ENCODE measurements at regions not wholly inside any gene's neighbourhood (a gene's known extent, or its start where the extent isn't known, plus 50 kb on each side); places are given as distances from the start of the nearest gene placed in this dataset.

DNA sequence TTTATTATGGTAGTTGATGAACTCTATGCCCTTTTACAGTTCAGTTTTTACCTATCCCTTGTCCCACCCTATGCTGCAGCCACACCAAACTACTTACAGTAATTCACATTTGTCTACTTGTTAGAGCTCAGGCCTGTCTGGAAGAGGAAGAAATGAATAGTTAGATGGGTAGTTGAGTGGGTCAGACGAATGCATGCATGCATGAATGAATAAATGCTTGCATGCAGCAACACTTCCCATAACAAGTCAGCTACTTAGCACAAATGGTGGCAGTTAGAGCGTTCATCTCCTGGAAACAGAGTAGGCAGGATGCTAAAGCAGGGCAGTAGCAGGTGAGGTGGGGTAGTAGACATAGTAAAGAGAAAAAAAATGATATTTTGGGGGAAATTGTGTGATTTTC is 322.3 kb downstream of the NDFIP2 start:
- no peak for DNase-seq

DNA sequence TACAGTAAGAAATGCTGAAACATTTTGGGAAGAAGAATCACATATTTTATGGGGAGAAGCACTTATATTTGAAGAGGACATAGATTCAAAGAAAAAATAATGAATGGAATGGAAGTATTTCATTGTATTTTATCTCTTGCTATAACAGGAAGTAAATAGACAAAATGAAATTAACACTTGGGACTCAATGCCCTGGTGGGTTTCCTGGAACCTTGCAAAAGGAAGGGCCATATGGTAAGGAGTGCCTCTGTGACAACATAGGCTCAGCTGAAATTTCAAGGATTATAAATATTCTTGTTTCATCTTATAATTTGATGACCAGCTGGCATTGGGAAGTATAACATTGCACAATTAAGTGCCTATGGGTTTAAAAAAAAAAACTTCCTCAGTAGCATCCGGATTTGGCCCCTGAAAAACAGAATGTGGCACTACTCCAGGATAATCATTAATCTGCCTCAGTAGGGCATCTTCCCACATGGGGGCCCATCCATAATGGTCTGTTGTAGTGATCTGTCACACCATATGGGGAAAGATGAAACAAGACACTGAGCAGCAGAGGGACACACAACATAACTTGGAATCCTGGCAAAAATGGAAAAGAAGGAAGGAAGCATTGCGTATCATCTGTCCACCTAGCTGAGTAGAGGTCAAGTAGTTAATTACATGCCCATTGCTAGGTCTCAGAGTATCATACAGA is 321.6 kb downstream of the NDFIP2 start:
- no peak for DNase-seq

DNA sequence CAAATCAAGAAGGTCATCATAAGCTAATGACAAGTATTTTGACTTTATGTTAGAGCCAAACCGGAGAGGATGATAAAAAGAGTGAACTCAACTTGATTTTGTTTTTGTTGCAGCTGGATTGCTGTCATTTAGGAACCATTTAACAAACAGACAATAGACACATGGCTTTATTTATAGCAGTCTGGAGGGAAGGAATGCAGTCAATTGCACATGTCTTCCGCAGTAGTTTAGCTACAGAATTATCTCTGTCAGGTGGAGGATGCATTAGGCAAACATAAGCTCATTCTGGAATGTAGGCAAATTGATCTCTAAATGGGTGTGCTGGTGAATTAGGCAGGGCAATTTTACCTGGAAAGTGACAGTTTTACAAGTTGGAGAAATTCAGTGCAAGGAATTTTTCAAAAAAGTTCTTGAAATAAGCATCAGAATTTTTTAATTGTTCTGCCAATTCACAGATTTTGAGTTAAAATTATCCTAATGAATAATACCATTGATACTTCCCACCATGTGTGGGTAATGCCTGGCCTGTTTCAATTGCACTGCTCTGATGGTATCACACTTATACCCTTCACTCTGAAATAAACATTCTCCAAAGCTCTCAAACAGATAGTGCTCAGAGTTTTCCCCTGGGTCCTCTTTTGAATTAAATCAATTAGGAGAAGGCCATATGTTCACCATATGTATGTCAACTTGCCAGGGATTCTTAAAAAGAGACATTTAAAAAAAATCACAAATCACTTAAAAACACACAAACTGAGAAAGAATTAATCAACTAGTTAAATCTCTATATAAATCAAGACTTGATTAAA is 318.3 kb downstream of the NDFIP2 start:
- no peak for DNase-seq

DNA sequence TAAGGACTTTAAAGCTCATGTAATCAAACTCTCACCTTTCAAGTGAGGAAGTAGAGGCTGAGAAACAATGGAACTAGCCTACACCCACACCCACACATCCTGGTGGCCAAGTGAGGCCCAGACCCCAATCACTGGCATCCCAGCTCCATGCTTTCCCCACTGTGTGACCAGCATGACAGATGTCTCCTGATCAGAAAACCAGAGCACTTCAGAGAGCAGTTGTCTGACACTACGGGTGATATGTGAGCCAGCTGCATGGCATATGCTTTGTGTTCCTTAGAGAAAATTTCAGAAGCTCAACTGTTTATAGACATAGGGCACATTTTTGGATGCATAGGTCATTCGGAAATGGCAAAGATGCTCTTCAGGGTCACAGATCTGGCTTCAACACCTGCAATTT is 315.2 kb downstream of the NDFIP2 start:
- no peak for DNase-seq

DNA sequence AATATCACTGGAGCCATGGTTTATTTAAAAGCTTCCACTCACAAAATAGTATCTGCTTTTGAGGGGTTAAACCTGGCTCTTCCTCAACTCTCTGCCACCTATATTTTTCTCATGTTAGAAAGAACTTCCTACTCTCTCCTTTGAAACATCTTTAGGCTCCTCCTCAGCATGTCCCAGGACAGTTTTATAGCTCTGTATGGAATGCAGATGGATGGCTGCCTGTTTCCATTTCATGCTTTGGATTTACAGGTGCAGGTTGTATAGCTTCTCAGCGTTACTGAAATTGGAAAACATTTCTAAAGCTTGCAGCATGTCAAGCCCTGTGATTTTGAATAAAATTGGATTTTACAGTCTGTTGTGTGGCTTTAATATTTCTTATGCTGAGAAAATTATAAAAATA is 314.0 kb downstream of the NDFIP2 start:
- no peak for DNase-seq

DNA sequence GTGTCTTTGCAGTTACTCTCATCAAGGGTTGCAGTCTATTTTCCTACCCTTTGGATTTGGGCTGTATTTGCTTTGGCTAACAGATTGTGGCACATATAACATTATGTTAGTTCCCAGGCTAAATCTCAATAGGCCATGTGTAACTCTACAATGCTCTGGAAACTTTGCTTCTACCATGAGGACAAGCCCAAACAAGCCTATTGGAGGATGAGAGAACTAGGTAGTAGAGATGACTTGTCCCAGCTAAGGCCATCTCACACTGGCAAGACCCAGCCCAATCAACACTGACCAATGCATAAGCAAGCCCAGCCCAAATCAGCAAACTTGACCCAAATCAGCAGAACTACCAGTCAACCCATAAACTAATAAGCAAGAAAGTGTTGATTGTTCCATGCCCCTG is 311.8 kb downstream of the NDFIP2 start:
- no peak for DNase-seq

DNA sequence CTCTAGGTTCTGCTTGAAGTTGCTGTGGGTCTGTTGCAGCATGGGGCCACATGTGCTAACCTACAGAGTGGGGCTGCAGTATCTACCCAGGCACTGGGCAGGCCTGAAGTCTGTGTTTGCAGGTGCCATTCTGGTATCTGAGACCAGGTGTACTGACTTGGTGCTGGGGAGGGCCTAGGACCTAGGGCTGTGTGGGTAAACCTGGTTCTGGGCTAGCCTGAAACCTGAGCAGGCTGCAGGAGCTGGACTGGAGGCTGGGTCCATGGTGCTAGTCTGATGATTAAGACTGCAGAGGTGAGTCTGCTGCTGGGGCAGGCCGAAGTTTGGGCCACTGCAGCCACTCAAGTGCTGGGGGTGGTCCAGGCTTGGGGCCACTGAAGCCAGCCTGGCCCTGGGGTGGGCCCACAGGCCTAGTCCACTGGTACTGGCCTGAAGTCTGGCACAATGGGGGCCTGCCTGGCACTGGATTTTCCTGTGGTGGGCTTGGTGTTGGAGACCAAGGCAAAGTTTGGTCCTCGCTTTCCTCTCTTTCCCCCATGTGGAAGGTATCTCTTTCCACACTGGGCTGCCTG is 310.6 kb downstream of the NDFIP2 start:
- DNase-seq = no peak

DNA sequence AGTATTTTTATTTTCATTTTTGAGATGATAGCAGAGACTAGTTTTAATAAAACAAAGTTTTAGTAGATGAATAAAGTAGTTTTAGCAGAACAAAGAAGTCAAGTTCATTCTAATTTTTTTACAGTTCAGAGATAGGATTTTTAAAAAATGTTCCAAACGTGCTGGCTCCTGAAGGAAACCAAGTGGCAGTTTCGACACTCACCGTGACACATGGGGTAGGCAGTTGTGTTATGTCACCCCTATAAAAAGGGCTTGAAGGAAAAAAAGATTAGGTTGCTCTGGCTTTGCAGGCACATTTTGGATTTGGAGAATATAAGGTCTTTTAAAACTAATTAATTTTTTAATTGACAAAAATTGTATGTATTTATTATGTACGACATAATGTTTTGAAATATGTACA is 305.2 kb downstream of the NDFIP2 start:
- no peak for DNase-seq

DNA sequence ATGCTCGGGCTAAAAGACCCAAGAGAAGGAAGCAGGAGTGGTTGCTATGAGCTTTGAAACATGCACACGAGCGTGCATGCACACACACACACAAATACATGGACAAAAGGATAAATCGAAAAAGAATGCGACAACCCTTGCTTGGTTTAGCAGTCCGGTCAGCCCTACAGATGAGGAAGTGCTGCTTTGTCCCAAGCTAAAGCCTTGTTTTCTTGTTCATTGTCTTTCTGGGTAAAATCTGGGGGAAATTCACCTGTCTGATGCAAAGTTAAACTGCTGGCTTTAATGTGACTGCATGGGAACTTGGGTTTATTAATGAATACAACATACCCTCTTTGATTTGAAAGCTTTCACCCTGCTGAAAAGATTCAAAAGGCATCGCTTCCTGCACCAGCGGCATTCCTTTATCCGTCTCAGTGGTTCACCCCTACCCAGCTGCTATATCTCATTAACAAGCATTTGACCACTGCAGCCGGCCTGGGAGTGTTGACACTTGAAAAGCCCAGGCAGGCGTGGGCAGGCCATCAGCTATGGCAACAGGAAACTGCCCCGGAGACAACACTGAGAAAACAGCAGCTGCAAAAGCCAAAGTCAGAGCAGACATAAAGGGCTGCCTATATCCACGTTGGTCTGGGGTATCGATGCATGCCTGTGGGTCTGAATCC is 301.7 kb downstream of the NDFIP2 start:
- DNase-seq = no peak

DNA sequence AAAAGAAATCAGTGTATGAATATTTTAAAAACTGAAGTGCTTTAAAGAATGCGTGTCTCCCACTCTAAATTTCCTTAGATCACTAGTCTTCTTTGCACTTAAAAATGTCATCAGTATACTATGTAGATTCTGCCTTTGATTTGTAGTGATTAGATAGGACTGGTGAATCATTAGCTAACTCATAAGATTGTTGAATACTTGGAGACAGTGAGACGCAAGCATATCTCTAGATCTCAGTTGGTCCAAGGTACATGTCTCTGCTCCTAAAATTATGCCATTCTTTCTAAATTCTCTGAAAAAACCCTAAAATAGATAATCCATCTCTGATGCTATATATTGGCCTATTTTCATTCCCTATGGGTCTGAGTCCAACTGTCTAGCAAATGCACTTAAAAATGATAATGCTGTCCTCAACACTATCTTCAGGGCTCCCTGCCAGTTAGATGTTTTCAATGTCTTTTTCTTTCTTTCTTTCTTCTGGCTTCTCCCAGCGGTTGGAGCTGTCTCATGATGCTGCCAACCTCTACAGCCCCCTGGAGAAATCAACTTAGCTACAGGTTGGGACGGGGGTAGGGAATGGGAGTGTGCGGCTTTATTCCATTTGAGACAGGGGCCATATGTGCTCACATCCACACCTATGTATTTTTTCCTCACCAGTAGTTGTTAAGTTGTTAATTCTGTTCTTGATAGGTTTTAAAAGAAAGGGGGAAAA is 301.0 kb downstream of the NDFIP2 start:
- no peak for DNase-seq

DNA sequence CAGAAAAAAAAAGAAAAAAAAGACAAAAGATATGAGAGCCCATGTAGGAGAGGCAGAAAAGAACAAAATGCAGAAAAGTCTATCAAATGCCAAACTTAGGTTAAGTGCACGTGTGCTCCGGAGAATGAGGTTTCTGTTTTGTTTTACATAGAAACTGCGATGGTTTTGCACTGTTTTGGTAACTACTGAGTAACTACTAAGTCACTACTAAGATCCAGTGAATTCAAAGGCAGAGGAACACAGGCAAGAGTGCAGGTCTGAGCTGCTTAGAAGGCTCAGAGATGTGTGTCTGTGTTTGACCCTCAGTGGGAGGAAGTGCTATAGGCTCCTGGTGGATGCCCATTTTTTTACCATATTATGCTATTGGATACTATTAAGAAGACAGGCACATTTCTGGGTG is 299.3 kb downstream of the NDFIP2 start:
- DNase-seq = no peak

DNA sequence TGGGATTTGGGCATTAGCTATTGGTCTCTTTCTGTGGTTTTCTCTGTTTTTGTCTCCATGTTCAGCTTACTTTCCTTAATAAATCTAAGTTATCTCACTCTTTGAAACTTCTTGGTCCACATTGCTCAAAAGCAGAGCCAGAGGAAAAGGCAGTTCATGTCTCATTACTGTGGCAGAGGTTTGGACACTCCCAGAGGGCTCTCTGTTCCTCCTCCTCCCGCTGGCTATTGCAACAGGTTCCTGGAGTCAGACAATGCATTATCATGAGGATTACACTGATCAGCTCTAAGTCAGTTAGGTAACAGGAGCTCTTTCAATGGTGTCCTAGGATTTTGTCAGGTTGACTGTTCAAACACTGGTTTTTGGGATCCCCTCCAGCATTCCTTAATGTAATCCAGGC is 298.8 kb downstream of the NDFIP2 start:
- DNase-seq = no peak

DNA sequence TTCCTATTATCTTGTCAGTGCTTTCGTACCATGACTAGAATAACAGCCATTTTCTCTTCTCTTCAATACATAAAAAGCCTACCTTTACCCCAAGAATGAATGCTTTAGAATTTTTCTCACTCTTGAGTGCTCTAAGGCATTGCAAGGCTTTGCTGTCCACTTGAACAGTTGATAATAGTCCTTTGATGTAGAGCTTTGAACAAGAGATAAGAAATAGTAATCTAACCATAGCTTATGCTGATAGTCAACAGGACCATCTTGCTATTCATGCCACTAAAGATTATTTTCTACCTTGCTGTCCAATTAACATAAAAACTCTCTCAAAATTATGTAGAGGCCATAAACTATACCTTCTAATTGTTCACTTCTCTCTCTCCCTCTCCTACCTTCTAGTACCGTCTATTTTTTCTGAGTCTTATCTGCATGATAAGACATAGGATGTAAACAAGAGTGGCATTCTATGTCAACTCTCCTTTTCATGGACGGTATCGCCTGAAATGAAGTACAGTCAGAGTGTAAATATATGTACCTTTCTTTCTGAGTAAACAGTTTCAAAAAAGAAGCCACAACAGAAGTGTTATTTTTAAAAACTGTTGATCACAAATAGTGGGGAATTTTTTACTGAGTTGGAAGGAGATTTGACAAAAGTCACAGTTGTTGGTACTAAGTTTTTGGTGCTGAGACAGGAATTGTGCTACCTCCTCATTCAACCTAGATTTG is 297.9 kb downstream of the NDFIP2 start:
- no peak for DNase-seq

DNA sequence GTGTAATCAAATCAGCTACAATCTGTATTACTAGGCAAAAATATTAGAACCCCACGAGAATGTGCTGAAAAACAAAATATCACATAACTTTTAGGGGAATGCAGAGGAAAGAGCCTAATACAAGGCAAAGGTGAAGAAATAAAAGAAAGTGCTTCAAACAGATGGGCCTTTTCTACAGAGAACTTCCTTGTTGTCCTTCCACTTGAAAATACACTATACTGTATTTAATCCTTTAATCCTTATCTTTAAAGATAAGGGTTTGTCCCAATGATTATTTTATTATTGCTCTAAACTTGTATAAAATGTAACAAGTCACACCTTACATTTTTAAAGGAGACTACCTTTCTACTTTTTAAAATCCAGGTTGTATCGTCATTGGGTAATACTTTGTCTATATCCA is 296.5 kb downstream of the NDFIP2 start:
- DNase-seq = no peak

DNA sequence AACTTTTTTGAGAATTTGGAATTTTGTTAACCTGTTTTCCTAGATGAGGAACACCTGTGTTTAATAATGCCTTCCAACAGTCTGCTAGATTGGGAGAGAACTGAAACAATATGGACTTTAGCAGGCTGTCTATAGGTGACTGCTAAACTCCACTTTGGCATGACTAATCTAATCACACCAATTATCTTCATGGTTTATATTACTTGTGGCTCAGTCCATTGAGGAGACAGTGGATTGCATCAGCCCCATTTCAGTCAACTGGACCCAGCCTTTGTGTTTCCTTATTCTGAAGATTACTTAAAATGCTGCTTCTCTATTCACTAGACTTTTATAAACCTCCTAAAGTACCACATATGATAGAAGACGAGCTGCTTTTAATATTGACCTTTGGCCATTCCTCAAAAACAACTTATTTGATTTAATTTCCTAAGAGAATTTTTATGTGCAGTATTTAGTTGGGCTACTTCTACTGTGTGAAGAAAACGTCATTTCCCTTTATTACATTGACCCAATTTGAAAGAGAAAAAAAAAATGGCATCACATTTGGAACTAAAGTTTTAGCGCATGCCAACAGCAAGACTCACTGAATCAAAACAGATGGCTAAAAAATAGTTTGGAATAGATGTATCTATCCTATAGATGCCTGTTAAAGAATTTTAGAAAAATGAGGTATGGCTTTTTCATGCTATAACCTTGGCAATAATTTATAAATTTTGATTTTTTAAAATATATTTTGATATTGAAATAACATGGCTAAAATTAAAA is 295.8 kb downstream of the NDFIP2 start:
- DNase-seq = no peak

DNA sequence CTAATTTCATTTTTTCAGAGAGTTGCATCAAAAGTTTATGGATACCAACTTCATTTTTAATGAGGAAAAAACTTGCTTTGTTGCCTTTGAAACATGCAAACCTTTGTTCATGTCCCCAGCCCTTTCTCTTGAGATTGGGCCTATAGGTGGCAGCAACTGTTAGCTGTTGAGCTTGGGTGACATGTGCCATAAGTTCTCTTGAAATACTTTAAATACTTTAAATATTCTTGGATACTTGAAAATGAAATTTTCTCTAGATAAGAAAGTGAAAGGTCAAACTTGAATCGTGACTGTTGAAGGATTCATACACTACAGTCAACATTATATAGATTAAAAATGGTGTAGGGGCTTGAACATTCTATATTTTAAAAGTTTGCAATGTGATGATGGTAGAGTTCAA is 294.9 kb downstream of the NDFIP2 start:
- no peak for DNase-seq

DNA sequence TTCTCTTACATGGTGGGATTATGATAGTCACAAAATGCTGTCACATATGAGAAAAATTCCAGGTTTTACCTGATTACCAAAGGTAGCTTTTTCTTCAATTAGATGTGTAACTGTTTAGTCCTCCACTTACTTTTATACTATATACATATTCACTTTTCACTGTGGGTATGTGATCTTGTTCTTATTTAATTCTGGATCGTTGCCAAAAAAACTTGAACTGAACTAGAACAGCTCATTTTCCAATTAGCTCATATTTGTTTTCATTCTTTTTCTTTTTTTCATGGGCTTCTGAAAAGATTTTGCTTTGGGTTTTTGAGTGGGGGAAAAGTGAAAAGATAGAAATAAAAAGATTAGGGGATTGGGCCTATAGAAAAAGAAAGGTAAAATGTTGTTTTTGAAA is 291.9 kb downstream of the NDFIP2 start:
- no peak for DNase-seq

DNA sequence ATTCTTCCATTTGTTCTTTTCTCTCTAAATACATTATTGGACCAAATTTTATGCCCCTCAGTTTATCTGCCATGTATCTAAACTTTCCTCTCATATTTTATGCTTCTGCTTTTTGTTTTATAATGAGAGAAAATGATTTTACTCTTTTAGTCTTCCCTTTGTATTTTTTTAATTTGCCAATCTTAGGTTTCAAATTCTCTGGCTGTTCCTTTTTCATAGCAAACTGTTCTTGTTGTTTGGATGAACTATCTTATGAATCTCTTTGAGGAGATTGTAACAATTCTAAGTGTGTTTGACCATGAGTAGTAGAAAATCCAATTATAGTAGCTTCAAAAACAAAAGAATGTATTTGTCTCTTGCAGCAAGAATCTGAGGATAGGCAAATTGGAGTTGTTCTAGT is 290.5 kb downstream of the NDFIP2 start:
- no peak for DNase-seq

DNA sequence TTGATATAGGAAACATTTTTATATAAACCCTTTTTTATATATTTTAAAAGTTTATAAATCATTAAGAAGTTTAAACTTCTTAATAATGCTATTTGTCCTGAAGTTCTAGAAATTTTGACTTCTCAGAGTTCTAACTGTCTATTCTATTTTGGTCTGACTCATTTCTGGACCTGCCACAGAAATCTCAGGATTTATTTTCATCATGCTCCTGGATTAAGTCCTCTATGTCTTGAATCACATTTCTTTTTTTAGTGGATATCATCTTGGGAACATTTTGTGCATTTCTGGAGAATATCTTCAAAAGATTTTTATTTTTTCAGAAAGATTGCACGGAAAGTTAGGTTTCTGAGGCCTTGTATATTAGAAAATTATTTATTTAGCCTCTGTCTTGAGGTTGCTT is 289.1 kb downstream of the NDFIP2 start:
- no peak for DNase-seq

DNA sequence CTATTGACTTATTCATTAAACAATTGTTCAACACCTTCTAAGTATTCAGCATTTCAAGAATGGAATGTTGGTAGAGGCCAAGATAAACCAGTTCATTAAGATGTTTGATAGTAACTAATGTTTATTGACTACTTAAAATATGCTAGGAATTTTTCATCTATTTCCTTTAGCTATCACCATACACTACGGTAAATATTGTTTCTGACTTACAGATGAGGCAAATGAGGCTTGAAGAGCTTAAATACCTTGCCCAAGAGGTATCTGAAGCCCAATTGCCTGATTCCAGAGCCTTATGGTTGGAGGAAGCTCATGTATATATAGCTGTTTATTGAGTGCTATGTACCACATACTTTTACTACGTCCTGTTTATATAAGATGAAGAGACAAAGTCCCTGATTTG is 286.2 kb downstream of the NDFIP2 start:
- DNase-seq = no peak

DNA sequence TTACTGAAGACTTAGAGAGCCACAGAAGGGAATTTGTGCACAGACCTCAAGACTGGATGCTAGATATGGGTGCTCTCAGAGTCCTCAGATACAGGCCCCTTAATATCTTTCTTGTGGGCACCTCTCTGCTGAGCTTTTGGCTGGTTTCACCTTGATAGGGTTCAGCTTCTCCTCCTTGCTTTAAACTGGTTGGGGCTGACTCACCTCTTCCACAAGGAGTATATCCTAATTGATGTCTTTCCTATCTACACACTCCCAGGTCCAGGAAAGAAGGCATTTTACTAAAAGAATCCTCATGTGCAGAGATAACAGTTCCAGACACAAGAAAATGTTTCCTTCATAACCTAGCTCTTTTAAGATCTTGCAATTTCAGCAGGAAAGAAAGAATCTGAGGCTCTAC is 284.4 kb downstream of the NDFIP2 start:
- DNase-seq = no peak
